Progenitor cell of endocrine pancreas (in vitro differentiated cells): ENCODE measurements at regions not wholly inside any gene's neighbourhood (a gene's known extent, or its start where the extent isn't known, plus 50 kb on each side); places are given as distances from the start of the nearest gene placed in this dataset.
"Not testable (repeated sequence)": the region's sequence is repeated elsewhere in the genome, so short reads cannot be mapped to it uniquely, and the experiment has no call there.

Experiments
- DNase-seq: peaks from one replicate; pipeline ENCODE4 v3.0.0; 2021; ENCODE audit warnings: low spot score; ENCODE audit not compliant: unreplicated experiment
- H3K27ac Mint-ChIP-seq: 2 replicates; pipeline ENCODE4 v1.8.0; 2021; ENCODE audit warnings: mild to moderate bottlenecking, moderate library complexity, mixed read lengths
- H3K27me3 Mint-ChIP-seq: 2 replicates; pipeline ENCODE4 v1.8.0; 2021; ENCODE audit warnings: mixed read lengths
- H3K36me3 Mint-ChIP-seq: 2 replicates; pipeline ENCODE4 v1.8.0; 2022; ENCODE audit warnings: mixed read lengths; ENCODE audit not compliant: insufficient read depth
- H3K4me1 Mint-ChIP-seq: 2 replicates; pipeline ENCODE4 v1.8.0; 2021; ENCODE audit warnings: low read depth, mixed read lengths
- H3K4me3 Mint-ChIP-seq: 2 replicates; pipeline ENCODE4 v1.8.0; 2021; ENCODE audit warnings: low read depth, mild to moderate bottlenecking, moderate library complexity, mixed read lengths
- H3K9me3 Mint-ChIP-seq: 2 replicates; pipeline ENCODE4 v1.8.0; 2021; ENCODE audit warnings: low read depth, mixed read lengths
- CTCF ChIP-seq: fragments of 200-600 bp; sonication (generic); IDR thresholded peaks from one replicate; pipeline ENCODE4 v1.5.0; 2021; ENCODE audit warnings: antibody characterized with exemption, mild to moderate bottlenecking; ENCODE audit not compliant: unreplicated experiment

DNA sequence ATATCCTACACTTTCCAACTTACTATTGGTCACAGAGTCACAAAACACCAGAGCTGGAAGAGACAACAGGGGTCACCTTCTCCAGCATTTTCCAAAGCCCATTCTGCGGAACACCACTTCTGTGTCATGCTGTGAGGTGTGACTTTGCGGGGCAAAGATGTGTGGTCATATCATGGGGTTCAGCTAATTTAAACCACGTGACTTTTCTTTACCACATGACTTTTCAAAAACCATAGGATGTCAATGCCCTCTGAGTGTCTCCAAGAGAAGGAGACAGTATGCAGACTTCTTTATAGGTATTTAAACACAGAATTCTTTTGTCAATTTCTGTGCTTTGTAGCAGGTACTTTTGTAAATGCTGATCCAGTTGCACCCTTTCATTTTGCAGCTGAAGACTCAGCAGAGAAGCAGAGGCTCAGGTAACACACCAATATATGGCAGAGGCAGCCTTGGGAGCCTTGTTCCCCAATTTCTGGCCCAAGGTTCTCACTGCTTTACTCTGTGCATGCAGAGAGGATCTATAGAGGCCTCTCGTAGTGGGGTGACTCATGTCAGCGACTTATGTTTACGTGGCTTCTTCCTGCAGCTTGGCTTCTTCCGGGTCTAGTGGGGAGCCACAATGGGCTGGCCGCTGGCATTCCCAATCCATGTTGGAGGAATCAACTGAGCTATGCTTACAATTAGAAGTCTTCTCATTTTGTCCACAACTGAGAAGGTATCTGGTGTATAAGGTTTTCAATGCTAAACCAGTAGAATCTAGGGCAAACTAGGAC, 104.0 kb upstream of the RHOBTB1 start:
- Mint-ChIP-seq H3K27me3 (peaks cover 4% of the 10 kb centered on the region), H3K4me1 (no peaks in the 10 kb centered on the region), H3K36me3 (no peaks in the 10 kb centered on the region), H3K27ac (no peak overlapping the region), H3K4me3 (no peak overlapping the region), H3K9me3 (no peaks in the 10 kb centered on the region)
- TF ChIP-seq CTCF = no peak
- no peak for DNase-seq

- Mint-ChIP-seq H3K4me1 (no peaks in the 10 kb centered on the region), H3K9me3 (no peaks in the 10 kb centered on the region), H3K27ac (no peak overlapping the region), H3K4me3 (no peak overlapping the region), H3K27me3 (peaks cover 4% of the 10 kb centered on the region), H3K36me3 (no peaks in the 10 kb centered on the region)
- TF ChIP-seq CTCF = no peak
- DNase-seq = no peak
Measured at GRCh38 chr10:61047081-61047480, 103.1 kb upstream of the RHOBTB1 start.

DNA sequence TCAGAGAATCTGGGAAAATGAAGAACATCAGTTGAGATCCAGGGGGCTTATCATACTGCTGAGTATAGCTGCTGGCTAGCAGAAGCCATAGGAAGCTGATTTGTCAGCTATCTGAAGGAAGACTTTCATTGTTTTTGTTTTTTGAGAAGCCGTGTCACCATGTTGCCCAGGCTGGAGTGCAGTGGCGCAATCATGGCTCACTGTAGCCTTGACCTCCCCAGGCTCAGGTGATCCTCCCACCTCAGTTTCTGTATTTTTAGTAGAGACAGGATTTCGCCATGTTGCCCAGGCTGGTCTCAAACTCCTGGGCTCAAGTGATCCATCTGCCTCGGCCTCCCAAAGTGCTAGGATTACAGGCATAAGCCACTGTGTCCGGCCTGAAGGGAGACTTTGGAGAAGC, 101.5 kb upstream of the RHOBTB1 start:
- DNase-seq, H3K4me1 Mint-ChIP-seq, H3K9me3 Mint-ChIP-seq, H3K27me3 Mint-ChIP-seq, H3K4me3 Mint-ChIP-seq, H3K27ac Mint-ChIP-seq, H3K36me3 Mint-ChIP-seq: not testable (repeated sequence)

GRCh38 chr10:61042533-61042932, 98.5 kb upstream of the RHOBTB1 start:
- Mint-ChIP-seq H3K9me3 (peaks cover 2% of the 10 kb centered on the region), H3K4me1 (no peaks in the 10 kb centered on the region), H3K27ac (no peak overlapping the region), H3K4me3 (no peak overlapping the region), H3K27me3 (peaks cover 4% of the 10 kb centered on the region), H3K36me3 (no peaks in the 10 kb centered on the region)
- no peak for DNase-seq
- no peak for TF ChIP-seq CTCF

DNA sequence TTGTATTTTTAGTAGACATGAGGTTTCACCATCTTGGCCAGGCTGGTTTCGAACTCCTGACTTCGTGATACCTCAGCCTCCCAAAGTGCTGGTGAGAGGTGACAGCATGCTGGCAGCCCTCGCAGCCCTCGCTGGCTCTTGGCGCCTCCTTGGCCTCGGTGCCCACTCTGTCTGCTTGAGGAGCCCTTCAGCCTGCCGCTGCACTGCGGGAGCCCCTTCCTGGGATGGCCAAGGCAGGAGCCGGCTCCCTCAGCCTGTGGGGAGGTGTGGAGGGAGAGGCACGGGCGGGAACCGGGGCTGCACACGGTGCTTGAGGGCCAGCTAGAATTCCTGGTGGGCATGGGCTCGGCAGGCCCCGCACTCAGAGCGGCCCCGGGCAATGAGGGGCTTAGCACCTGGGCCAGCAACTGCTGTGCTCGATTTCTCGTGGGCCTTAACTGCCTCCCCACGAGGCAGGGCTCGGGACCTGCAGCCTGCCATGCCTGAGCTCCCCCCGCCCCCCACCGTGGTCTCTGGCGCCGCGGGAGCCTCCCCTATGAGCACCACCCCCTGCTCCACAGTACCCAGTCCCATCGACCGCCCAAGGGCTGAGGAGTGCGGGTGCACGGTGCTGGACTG, 96.5 kb upstream of the RHOBTB1 start:
- no peak for TF ChIP-seq CTCF
- Mint-ChIP-seq H3K9me3 (peaks cover 2% of the 10 kb centered on the region), H3K27me3 (no peaks in the 10 kb centered on the region), H3K4me1 (no peaks in the 10 kb centered on the region), H3K4me3 (no peak overlapping the region), H3K27ac (no peak overlapping the region), H3K36me3 (no peaks in the 10 kb centered on the region)
- no peak for DNase-seq

DNA sequence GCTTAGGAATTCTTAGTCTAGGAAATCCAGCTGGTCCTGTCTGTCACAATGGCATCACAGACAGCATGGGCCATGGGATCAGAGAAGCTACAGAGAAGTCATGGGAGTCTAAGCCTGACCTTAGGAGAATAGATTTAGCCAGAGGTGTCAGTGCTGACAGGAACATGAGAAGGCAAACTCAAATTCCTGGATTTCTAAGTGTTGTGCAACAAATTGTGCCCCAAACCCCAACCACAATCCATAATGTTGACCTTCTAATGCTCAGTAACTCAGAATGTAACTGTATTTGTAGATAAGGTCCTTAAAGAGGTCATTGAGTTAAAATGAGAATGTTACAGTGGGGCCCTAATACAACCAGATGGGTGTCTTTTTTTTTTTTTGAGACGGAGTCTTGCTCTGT, 95.9 kb upstream of the RHOBTB1 start:
- TF ChIP-seq CTCF = no peak
- Mint-ChIP-seq H3K4me3 (no peak overlapping the region), H3K36me3 (no peaks in the 10 kb centered on the region), H3K4me1 (no peaks in the 10 kb centered on the region), H3K27me3 (no peaks in the 10 kb centered on the region), H3K27ac (no peak overlapping the region), H3K9me3 (peaks cover 2% of the 10 kb centered on the region)
- DNase-seq = no peak

DNA sequence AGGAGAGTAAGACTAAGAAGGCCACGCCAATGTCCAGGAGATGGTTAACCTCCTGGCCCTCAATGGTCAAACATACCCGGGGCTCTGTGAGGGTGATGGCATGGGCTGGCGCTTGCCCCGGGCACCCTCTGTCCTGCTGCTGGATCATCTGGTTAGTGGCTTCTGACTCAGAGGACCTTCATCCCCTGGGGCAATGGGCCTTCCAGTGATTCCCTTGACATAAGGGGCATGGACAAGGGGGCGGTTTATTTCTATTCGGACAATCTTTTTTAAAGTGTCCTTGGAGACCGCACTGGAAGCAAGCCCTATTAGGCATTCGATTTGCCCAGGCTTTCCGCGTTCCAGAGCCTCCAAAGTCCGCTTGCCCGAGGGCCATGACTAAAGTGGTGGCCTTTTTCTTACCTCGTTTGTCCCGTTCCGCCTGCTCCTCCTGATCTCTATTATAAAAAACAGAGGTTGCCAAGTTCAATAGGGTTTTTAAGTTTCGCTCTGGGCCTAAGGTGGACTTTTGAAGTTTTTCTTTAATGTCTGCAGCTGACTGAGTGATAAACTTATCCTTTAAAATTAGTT, 93.4 kb upstream of the RHOBTB1 start:
- not testable (repeated sequence) for H3K27me3 Mint-ChIP-seq, H3K27ac Mint-ChIP-seq, H3K36me3 Mint-ChIP-seq, H3K4me1 Mint-ChIP-seq, H3K4me3 Mint-ChIP-seq, H3K9me3 Mint-ChIP-seq, DNase-seq

DNA sequence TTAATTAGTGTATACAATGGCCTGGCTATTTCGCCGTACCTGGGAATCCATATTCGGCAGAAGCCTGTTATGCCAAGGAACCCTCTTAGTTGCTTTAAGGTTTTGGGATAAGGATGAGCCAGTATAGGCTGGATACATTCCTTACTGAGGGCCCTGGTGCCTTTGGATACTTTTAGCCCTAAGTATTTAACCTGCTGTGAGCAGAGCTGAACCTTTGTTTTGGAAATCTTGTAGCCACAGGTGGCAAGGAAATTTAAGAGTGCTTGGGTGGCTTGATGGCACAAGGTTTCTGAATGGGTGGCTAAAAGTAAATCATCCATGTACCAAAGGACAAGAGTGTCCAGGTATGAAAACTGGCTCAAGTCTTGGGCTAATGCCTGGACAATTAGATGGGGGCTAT, 92.2 kb upstream of the RHOBTB1 start:
- not testable (repeated sequence) for H3K36me3 Mint-ChIP-seq, H3K9me3 Mint-ChIP-seq, H3K27ac Mint-ChIP-seq, H3K4me1 Mint-ChIP-seq, DNase-seq, H3K27me3 Mint-ChIP-seq, H3K4me3 Mint-ChIP-seq
